HG03342 (cell line): ENCODE measurements at regions not wholly inside any gene's neighbourhood (a gene's known extent, or its start where the extent isn't known, plus 50 kb on each side); places are given as distances from the start of the nearest gene placed in this dataset.

Experiments used
- ATAC-seq: cut with Tn5 transposase; IDR thresholded peaks from one replicate; pipeline ENCODE4 v1.9.1; 2021; ENCODE audit warnings: mild to moderate bottlenecking, moderate library complexity; ENCODE audit not compliant: unreplicated experiment

GRCh38 chr12:126337556-126338441, 1272.6 kb downstream of the AACS start:
- no peak for ATAC-seq

- ATAC-seq: no peak
Observed at GRCh38 chr12:126342866-126343265, 1277.6 kb downstream of the AACS start.

GRCh38 chr12:126343321-126343720, 1278.1 kb downstream of the AACS start:
- ATAC-seq: no peak

- no peak for ATAC-seq
Observed at GRCh38 chr12:126346087-126346486, 1280.9 kb downstream of the AACS start.

- no peak for ATAC-seq
Observed at GRCh38 chr12:126347421-126347820, 1282.2 kb downstream of the AACS start.

GRCh38 chr12:126349383-126349782, 1284.1 kb downstream of the AACS start:
- ATAC-seq: no peak

- no peak for ATAC-seq
Observed at GRCh38 chr12:126353604-126354003, 1288.4 kb downstream of the AACS start.

- no peak for ATAC-seq
Observed at GRCh38 chr12:126354633-126355032, 1289.4 kb downstream of the AACS start.

GRCh38 chr12:126355346-126355745, 1290.1 kb downstream of the AACS start:
- ATAC-seq: no peak

- ATAC-seq: no peak
Observed at GRCh38 chr12:126358806-126359205, 1293.6 kb downstream of the AACS start.

GRCh38 chr12:126359216-126359615, 1294.0 kb downstream of the AACS start:
- ATAC-seq: no peak

GRCh38 chr12:126361804-126362203, 1296.6 kb downstream of the AACS start:
- ATAC-seq: no peak

GRCh38 chr12:126362493-126362892, 1297.3 kb downstream of the AACS start:
- no peak for ATAC-seq

- no peak for ATAC-seq
Observed at GRCh38 chr12:126362964-126363363, 1297.7 kb downstream of the AACS start.

- no peak for ATAC-seq
Observed at GRCh38 chr12:126369487-126370463, 1304.5 kb downstream of the AACS start.

- no peak for ATAC-seq
Observed at GRCh38 chr12:126383506-126383905, 1318.3 kb downstream of the AACS start.

- ATAC-seq: no peak
Observed at GRCh38 chr12:126384026-126384564, 1318.9 kb downstream of the AACS start.

- ATAC-seq: no peak
Observed at GRCh38 chr12:126385785-126386184, 1320.5 kb downstream of the AACS start.

GRCh38 chr12:126389220-126389841, 1324.1 kb downstream of the AACS start:
- ATAC-seq: no peak

- ATAC-seq: no peak
Observed at GRCh38 chr12:126389961-126390360, 1324.7 kb downstream of the AACS start.
